OCI-LY7 (cell line): ENCODE measurements at regions not wholly inside any gene's neighbourhood (a gene's known extent, or its start where the extent isn't known, plus 50 kb on each side); places are given as distances from the start of the nearest gene placed in this dataset.

Source experiments
- CTCF ChIP-seq: fragments of 200-600 bp; sonication (generic); conservative IDR thresholded peaks from 2 replicates; pipeline ENCODE4 v1.5.1; 2014; ENCODE audit warnings: mild to moderate bottlenecking, antibody characterized with exemption, low read length, moderate library complexity, mixed read lengths
- EZH2phosphoT487 ChIP-seq: fragments of 200-600 bp; sonication (generic); IDR thresholded peaks from 2 replicates; pipeline ENCODE4 v1.6.1; 2018; ENCODE audit warnings: low read depth, borderline replicate concordance, mild to moderate bottlenecking, mixed run types, antibody characterized with exemption, low read length, moderate library complexity, mixed read lengths

- no peak for TF ChIP-seq CTCF
- no peak for TF ChIP-seq EZH2phosphoT487
Measured at GRCh38 chr16:60788631-60789030, 1247.6 kb downstream of the CDH8 start.
